Nephron (organoid): ENCODE measurements at regions not wholly inside any gene's neighbourhood (a gene's known extent, or its start where the extent isn't known, plus 50 kb on each side); places are given as distances from the start of the nearest gene placed in this dataset.

ENCODE experiments used
- H3K27ac Mint-ChIP-seq, 3 experiments: 2 replicates each; pipeline ENCODE4 v1.8.0; 2020; ENCODE audit warnings: mixed read lengths in 3 of 3, mild to moderate bottlenecking in 2 of 3, moderate library complexity in 1 of 3
- H3K27me3 Mint-ChIP-seq: 2 replicates; pipeline ENCODE4 v1.8.0; 2021; ENCODE audit warnings: low read depth, mild to moderate bottlenecking, moderate library complexity, mixed read lengths
- H3K36me3 Mint-ChIP-seq: 2 replicates; pipeline ENCODE4 v1.8.0; 2020; ENCODE audit warnings: low read depth, mixed read lengths
- H3K4me1 Mint-ChIP-seq: 2 replicates; pipeline ENCODE4 v1.8.0; 2020; ENCODE audit warnings: mixed read lengths
- H3K4me3 Mint-ChIP-seq, 3 experiments: 2 replicates each; pipeline ENCODE4 v1.8.0; 2020; ENCODE audit warnings: mild to moderate bottlenecking in 3 of 3, mixed read lengths in 3 of 3, moderate library complexity in 2 of 3
- H3K9me3 Mint-ChIP-seq: 2 replicates; pipeline ENCODE4 v1.8.0; 2020; ENCODE audit warnings: mixed read lengths
- CTCF ChIP-seq, 3 experiments: fragments of 200-600 bp; sonication (generic); IDR thresholded peaks; one replicate each; pipeline ENCODE4 v1.5.0; 2021; ENCODE audit warnings: antibody characterized with exemption in 3 of 3; ENCODE audit not compliant: unreplicated experiment in 3 of 3

GRCh38 chr18:76757925-76758324 is 64.4 kb upstream of the ZNF236 start:
- H3K27ac Mint-ChIP-seq, result no peak overlapping the region
- peaks cover 4% of the 10 kb centered on the region for H3K9me3 Mint-ChIP-seq
- H3K36me3 Mint-ChIP-seq, result no peaks in the 10 kb centered on the region
- no peak for TF ChIP-seq CTCF (IDR thresholded peaks at IDR 0.05; ENCODE audit: unreplicated experiment in 3 of 3)
- no peak overlapping the region for H3K4me3 Mint-ChIP-seq
- peaks cover 3% of the 10 kb centered on the region for H3K27me3 Mint-ChIP-seq
- H3K4me1 Mint-ChIP-seq, result no peaks in the 10 kb centered on the region

GRCh38 chr18:76757335-76757734 is 65.0 kb upstream of the ZNF236 start:
- Mint-ChIP-seq H3K27ac (no peak overlapping the region), H3K27me3 (peaks cover 3% of the 10 kb centered on the region), H3K9me3 (peaks cover 4% of the 10 kb centered on the region), H3K4me1 (no peaks in the 10 kb centered on the region), H3K36me3 (no peaks in the 10 kb centered on the region), H3K4me3 (no peak overlapping the region)
- TF ChIP-seq CTCF (IDR thresholded peaks at IDR 0.05; ENCODE audit: unreplicated experiment in 3 of 3), result no peak

GRCh38 chr18:76756531-76757253 is 65.7 kb upstream of the ZNF236 start:
- TF ChIP-seq CTCF (IDR thresholded peaks at IDR 0.05; ENCODE audit: unreplicated experiment in 3 of 3), result no peak
- no peak overlapping the region for H3K27ac Mint-ChIP-seq

GRCh38 chr18:76754351-76754750 is 68.0 kb upstream of the ZNF236 start:
- H3K9me3 Mint-ChIP-seq, result peaks cover 12% of the 10 kb centered on the region
- H3K4me1 Mint-ChIP-seq, result no peaks in the 10 kb centered on the region
- H3K27ac Mint-ChIP-seq, result no peak overlapping the region
- H3K27me3 Mint-ChIP-seq, result peaks cover 3% of the 10 kb centered on the region
- H3K36me3 Mint-ChIP-seq, result peaks cover 5% of the 10 kb centered on the region
- no peak overlapping the region for H3K4me3 Mint-ChIP-seq
- no peak for TF ChIP-seq CTCF (IDR thresholded peaks at IDR 0.05; ENCODE audit: unreplicated experiment in 3 of 3)

More at GRCh38 chr18:76756531-76757253, 65.7 kb upstream of the ZNF236 start:
- H3K9me3 Mint-ChIP-seq, result peaks cover 5% of the 10 kb centered on the region
- H3K36me3 Mint-ChIP-seq, result no peaks in the 10 kb centered on the region
- H3K4me3 Mint-ChIP-seq, result no peak overlapping the region
- H3K27me3 Mint-ChIP-seq, result peaks cover 3% of the 10 kb centered on the region
- H3K4me1 Mint-ChIP-seq, result no peaks in the 10 kb centered on the region

GRCh38 chr18:76752400-76752799 is 70.0 kb upstream of the ZNF236 start:
- Mint-ChIP-seq H3K36me3 (peaks cover 16% of the 10 kb centered on the region), H3K27me3 (no peaks in the 10 kb centered on the region), H3K27ac (no peak overlapping the region), H3K4me1 (no peaks in the 10 kb centered on the region), H3K9me3 (peaks cover 25% of the 10 kb centered on the region), H3K4me3 (no peak overlapping the region)
- no peak for TF ChIP-seq CTCF (IDR thresholded peaks at IDR 0.05; ENCODE audit: unreplicated experiment in 3 of 3)
